Stomach smooth muscle (tissue), 2 donors: ENCODE measurements at regions not wholly inside any gene's neighbourhood (a gene's known extent, or its start where the extent isn't known, plus 50 kb on each side); places are given as distances from the start of the nearest gene placed in this dataset.

ENCODE experiments used
- H3K27ac ChIP-seq: one replicate; pipeline ENCODE4 v1.7.0; 2013; ENCODE audit warnings: mild to moderate bottlenecking, low read length, inconsistent platforms
- H3K27me3 ChIP-seq, 2 donors: one replicate each; pipeline ENCODE4 v1.7.0; 2013; ENCODE audit warnings: low read length in 2 of 2; ENCODE audit not compliant: insufficient read depth in 2 of 2, control insufficient read depth in 1 of 2
- H3K36me3 ChIP-seq, 2 donors: one replicate each; pipeline ENCODE4 v1.7.0; 2013; ENCODE audit warnings: low read length in 2 of 2; ENCODE audit not compliant: control insufficient read depth in 2 of 2, insufficient read depth in 2 of 2
- H3K4me1 ChIP-seq: one replicate; pipeline ENCODE4 v1.7.0; 2013; ENCODE audit warnings: low read length; ENCODE audit not compliant: control insufficient read depth, insufficient read depth
- H3K4me3 ChIP-seq, 2 donors: one replicate each; pipeline ENCODE4 v1.7.0; 2013; ENCODE audit warnings: low read length in 2 of 2
- H3K9ac ChIP-seq, 2 donors: one replicate each; pipeline ENCODE4 v1.7.0; 2013; ENCODE audit warnings: low read length in 2 of 2, mild to moderate bottlenecking in 1 of 2
- H3K9me3 ChIP-seq, 2 donors: one replicate each; pipeline ENCODE4 v1.7.0; 2013; ENCODE audit warnings: low read length in 2 of 2; ENCODE audit not compliant: control insufficient read depth in 2 of 2
- donor health status: healthy.
- donor health status: Pancreatic carcinoma.

- Histone ChIP-seq H3K36me3 (no peaks in the 10 kb centered on the region), H3K27me3 (no peaks in the 10 kb centered on the region), H3K4me1 (no peaks in the 10 kb centered on the region), H3K27ac (no peak overlapping the region), H3K9me3 (no peaks in the 10 kb centered on the region), H3K4me3 (no peak overlapping the region), H3K9ac (no peak overlapping the region)
Measured at GRCh38 chr6:104621396-104621795, 238.3 kb downstream of the HACE1 start.

GRCh38 chr6:104617591-104617990 is 242.1 kb downstream of the HACE1 start:
- no peaks in the 10 kb centered on the region for H3K27me3 ChIP-seq

GRCh38 chr6:104614394-104614793 is 245.3 kb downstream of the HACE1 start:
- Histone ChIP-seq H3K27me3 (no peaks in the 10 kb centered on the region), H3K4me1 (no peaks in the 10 kb centered on the region), H3K9me3 (no peaks in the 10 kb centered on the region), H3K36me3 (no peaks in the 10 kb centered on the region), H3K27ac (no peak overlapping the region), H3K9ac (no peak overlapping the region), H3K4me3 (no peak overlapping the region)

More at GRCh38 chr6:104617591-104617990, 242.1 kb downstream of the HACE1 start:
- Histone ChIP-seq H3K4me3 (no peak overlapping the region), H3K4me1 (no peaks in the 10 kb centered on the region), H3K9ac (no peak overlapping the region), H3K27ac (no peak overlapping the region), H3K36me3 (no peaks in the 10 kb centered on the region), H3K9me3 (no peaks in the 10 kb centered on the region)

- Histone ChIP-seq H3K36me3 (no peaks in the 10 kb centered on the region), H3K9ac (no peak overlapping the region), H3K9me3 (no peaks in the 10 kb centered on the region), H3K27ac (no peak overlapping the region), H3K4me1 (no peaks in the 10 kb centered on the region), H3K27me3 (no peaks in the 10 kb centered on the region), H3K4me3 (no peak overlapping the region)
Measured at GRCh38 chr6:104613416-104614001, 246.2 kb downstream of the HACE1 start.

- no peaks in the 10 kb centered on the region for H3K27me3 ChIP-seq
- no peak overlapping the region for H3K27ac ChIP-seq
- H3K4me3 ChIP-seq, result no peak overlapping the region
- no peaks in the 10 kb centered on the region for H3K4me1 ChIP-seq
- no peaks in the 10 kb centered on the region for H3K9me3 ChIP-seq
- H3K36me3 ChIP-seq, result no peaks in the 10 kb centered on the region
- H3K9ac ChIP-seq, result no peak overlapping the region
Measured at GRCh38 chr6:104612541-104612940, 247.2 kb downstream of the HACE1 start.

- Histone ChIP-seq H3K27ac (no peak overlapping the region), H3K9ac (no peak overlapping the region), H3K9me3 (no peaks in the 10 kb centered on the region), H3K36me3 (no peaks in the 10 kb centered on the region), H3K4me3 (no peak overlapping the region), H3K4me1 (no peaks in the 10 kb centered on the region), H3K27me3 (no peaks in the 10 kb centered on the region)
Measured at GRCh38 chr6:104608101-104608500, 251.6 kb downstream of the HACE1 start.

- H3K9me3 ChIP-seq, result no peaks in the 10 kb centered on the region
- no peak overlapping the region for H3K27ac ChIP-seq
- no peaks in the 10 kb centered on the region for H3K27me3 ChIP-seq
- no peak overlapping the region for H3K4me3 ChIP-seq
- H3K4me1 ChIP-seq, result no peaks in the 10 kb centered on the region
- H3K9ac ChIP-seq, result no peak overlapping the region
- H3K36me3 ChIP-seq, result no peaks in the 10 kb centered on the region
Measured at GRCh38 chr6:104607501-104607900, 252.2 kb downstream of the HACE1 start.

GRCh38 chr6:104606361-104606760 is 253.4 kb downstream of the HACE1 start:
- H3K27ac ChIP-seq, result no peak overlapping the region
- no peaks in the 10 kb centered on the region for H3K4me1 ChIP-seq
- H3K9me3 ChIP-seq, result no peaks in the 10 kb centered on the region
- H3K27me3 ChIP-seq, result no peaks in the 10 kb centered on the region
- no peaks in the 10 kb centered on the region for H3K36me3 ChIP-seq
- H3K9ac ChIP-seq, result no peak overlapping the region
- no peak overlapping the region for H3K4me3 ChIP-seq

- Histone ChIP-seq H3K36me3 (no peaks in the 10 kb centered on the region), H3K9me3 (no peaks in the 10 kb centered on the region), H3K4me1 (no peaks in the 10 kb centered on the region), H3K27me3 (no peaks in the 10 kb centered on the region), H3K4me3 (no peak overlapping the region), H3K27ac (no peak overlapping the region), H3K9ac (no peak overlapping the region)
Measured at GRCh38 chr6:104604685-104605084, 255.0 kb downstream of the HACE1 start.

- no peaks in the 10 kb centered on the region for H3K27me3 ChIP-seq
- H3K9me3 ChIP-seq, result no peaks in the 10 kb centered on the region
- H3K9ac ChIP-seq, result no peak overlapping the region
- no peak overlapping the region for H3K4me3 ChIP-seq
- H3K27ac ChIP-seq, result no peak overlapping the region
- no peaks in the 10 kb centered on the region for H3K36me3 ChIP-seq
- H3K4me1 ChIP-seq, result no peaks in the 10 kb centered on the region
Measured at GRCh38 chr6:104603108-104603745, 256.5 kb downstream of the HACE1 start.

- no peak overlapping the region for H3K27ac ChIP-seq
- no peaks in the 10 kb centered on the region for H3K27me3 ChIP-seq
- H3K4me3 ChIP-seq, result no peak overlapping the region
- no peaks in the 10 kb centered on the region for H3K9me3 ChIP-seq
- H3K9ac ChIP-seq, result no peak overlapping the region
- no peaks in the 10 kb centered on the region for H3K4me1 ChIP-seq
- no peaks in the 10 kb centered on the region for H3K36me3 ChIP-seq
Measured at GRCh38 chr6:104601721-104602120, 258.0 kb downstream of the HACE1 start.
